IMR-90 (cell line): ENCODE measurements at regions not wholly inside any gene's neighbourhood (a gene's known extent, or its start where the extent isn't known, plus 50 kb on each side); places are given as distances from the start of the nearest gene placed in this dataset.
A peak's percentile ranks its signal among the peaks of the same experiment; 100 is the strongest.

Source experiments
- ATAC-seq: fragments of 200-7000 bp; cut with Tn5 transposase; 2 replicates; pipeline ENCODE4 v1.9.1; 2020; ENCODE audit warnings: low read depth, mild to moderate bottlenecking, moderate library complexity
- BruUV-seq: library from RNA; stranded (reverse); fragments of 400-500 nt; replicated peaks from 2 replicates; lab custom pipeline; 2021; lab: Mats Ljungman, UMichigan
- CTCF ChIA-PET: fragments of 300-600 bp; formaldehyde crosslinking; extraction: SDS; loops from one replicate; lab custom pipeline; 2021; ENCODE audit warnings: antibody characterized with exemption; lab: Yijun Ruan, JAX
- POLR2A ChIA-PET: fragments of 300-600 bp; sonication (Branson Sonifier 250); formaldehyde crosslinking; loops from one replicate; lab custom pipeline; 2022; ENCODE audit warnings: antibody characterized with exemption; ENCODE audit not compliant: unreplicated experiment; lab: Charles Lee
- DNase-seq: peaks from one replicate; pipeline ENCODE4 v3.0.0; 2013
- H2AFZ ChIP-seq: replicated peaks from 2 replicates; pipeline ENCODE3; 2013; ENCODE audit warnings: low read length, mild to moderate bottlenecking; ENCODE audit not compliant: poor library complexity
- H2AK5ac ChIP-seq: 2 replicates; pipeline ENCODE4 v1.6.1; 2013; ENCODE audit warnings: low read depth, low read length, inconsistent platforms
- H2AK9ac ChIP-seq: replicated peaks from 2 replicates; pipeline ENCODE3; 2013; ENCODE audit warnings: mild to moderate bottlenecking, low read depth, low read length, moderate library complexity; ENCODE audit not compliant: poor library complexity
- H2BK120ac ChIP-seq: 2 replicates; pipeline ENCODE4 v1.6.1; 2013; ENCODE audit warnings: low read depth, low read length, inconsistent platforms
- H2BK15ac ChIP-seq: 3 replicates; pipeline ENCODE4 v1.6.1; 2013; ENCODE audit warnings: low read depth, low read length, inconsistent platforms
- H2BK20ac ChIP-seq: 2 replicates; pipeline ENCODE4 v1.6.1; 2013; ENCODE audit warnings: low read depth, mild to moderate bottlenecking, inconsistent platforms, low read length, moderate library complexity
- H2BK5ac ChIP-seq: 2 replicates; pipeline ENCODE4 v1.6.1; 2013; ENCODE audit warnings: mild to moderate bottlenecking, low read depth, low read length, inconsistent platforms; ENCODE audit not compliant: poor library complexity, severe bottlenecking
- H3K14ac ChIP-seq: replicated peaks from 2 replicates; pipeline ENCODE4 v1.6.1; 2013; ENCODE audit warnings: low read depth, low read length, inconsistent platforms
- H3K18ac ChIP-seq: 2 replicates; pipeline ENCODE4 v1.6.1; 2013; ENCODE audit warnings: low read depth, low read length, control low read depth
- H3K23ac ChIP-seq: 2 replicates; pipeline ENCODE4 v1.6.1; 2013; ENCODE audit warnings: low read depth, low read length, inconsistent platforms
- H3K27ac ChIP-seq: 2 replicates; pipeline ENCODE4 v1.5.1; 2013; ENCODE audit warnings: mild to moderate bottlenecking, control low read depth, low read length; ENCODE audit not compliant: insufficient read depth
- H3K27me3 ChIP-seq: 2 replicates; pipeline ENCODE4 v1.6.1; 2013; ENCODE audit warnings: low read length; ENCODE audit not compliant: control insufficient read depth, insufficient read depth
- H3K36me3 ChIP-seq: 2 replicates; pipeline ENCODE4 v1.6.1; 2013; ENCODE audit warnings: low read length, mixed read lengths; ENCODE audit not compliant: control insufficient read depth, insufficient read depth
- H3K4ac ChIP-seq: 2 replicates; pipeline ENCODE4 v1.6.1; 2013; ENCODE audit warnings: low read depth, low read length, inconsistent platforms
- H3K4me1 ChIP-seq: 2 replicates; pipeline ENCODE4 v1.6.1; 2013; ENCODE audit warnings: low read length, mixed read lengths; ENCODE audit not compliant: control insufficient read depth, insufficient read depth
- H3K4me2 ChIP-seq: 2 replicates; pipeline ENCODE4 v1.6.1; 2013; ENCODE audit warnings: low read depth, mild to moderate bottlenecking, control low read depth, low read length, moderate library complexity
- H3K4me3 ChIP-seq: 2 replicates; pipeline ENCODE4 v1.5.1; 2013; ENCODE audit warnings: low read depth, mild to moderate bottlenecking, control low read depth, low read length, moderate library complexity; ENCODE audit not compliant: insufficient read depth
- H3K56ac ChIP-seq: 2 replicates; pipeline ENCODE4 v1.6.1; 2013; ENCODE audit warnings: low read length, inconsistent platforms; ENCODE audit not compliant: insufficient read depth; ENCODE audit errors: extremely low read depth
- H3K79me1 ChIP-seq, 2 experiments: 2 replicates each; pipeline ENCODE4 v1.6.1; 2013; ENCODE audit warnings: low read length in 2 of 2, inconsistent platforms in 1 of 2, low read depth in 1 of 2
- H3K9ac ChIP-seq: 2 replicates; pipeline ENCODE4 v1.6.1; 2013; ENCODE audit warnings: low read depth, low read length, control low read depth
- H3K9me1 ChIP-seq: 2 replicates; pipeline ENCODE4 v1.6.1; 2013; ENCODE audit warnings: low read length, inconsistent platforms; ENCODE audit not compliant: insufficient read depth
- H3K9me3 ChIP-seq: 2 replicates; pipeline ENCODE4 v1.6.1; 2013; ENCODE audit warnings: low read length; ENCODE audit not compliant: control insufficient read depth, insufficient read depth
- H4K20me1 ChIP-seq: 2 replicates; pipeline ENCODE4 v1.6.1; 2013; ENCODE audit warnings: low read length, inconsistent platforms; ENCODE audit not compliant: insufficient read depth
- H4K5ac ChIP-seq: 2 replicates; pipeline ENCODE4 v1.6.1; 2013; ENCODE audit warnings: mild to moderate bottlenecking, low read depth, low read length, control low read depth
- H4K8ac ChIP-seq, 2 experiments: 2 replicates each; pipeline ENCODE4 v1.6.1; 2013; ENCODE audit warnings: low read depth in 2 of 2, low read length in 2 of 2, control low read depth in 1 of 2, inconsistent platforms in 1 of 2
- H4K91ac ChIP-seq: 2 replicates; pipeline ENCODE4 v1.6.1; 2013; ENCODE audit warnings: low read depth, low read length, inconsistent platforms; ENCODE audit not compliant: insufficient read depth
- FOS ChIP-seq: fragments of 150-350 bp; IDR thresholded peaks from 2 replicates; pipeline ENCODE4 v1.6.1; 2016; ENCODE audit warnings: low read depth, low read length
- MAFK ChIP-seq: IDR thresholded peaks from 2 replicates; pipeline ENCODE4 v1.6.1; 2012; ENCODE audit warnings: low read depth, low read length, improper control_type of control experiment
- WGBS, 2 experiments: methylation state at CpG; one replicate each; pipeline versions ENCODE4 v1.1.5 to v1.1.7; 2013; ENCODE audit warnings: missing lambda C conversion rate in 2 of 2; ENCODE audit not compliant: insufficient read length in 1 of 2; ENCODE audit errors: extremely low coverage in 2 of 2; 5-methylcytosine and 5-hydroxymethylcytosine counted together
- dilution Hi-C: fragments of 300-500 bp; cut with HindIII; formaldehyde crosslinking; loops from one replicate; pipeline ENCODE4 v1.14.3; 2018; ENCODE audit warnings: low sequenced_read_pairs; ENCODE audit not compliant: unreplicated experiment
- in situ Hi-C: fragments of 300-500 bp; cut with MboI; formaldehyde crosslinking; loops from 3 replicates; pipeline ENCODE4 v1.14.3; 2019; ENCODE audit warnings: low sequenced_read_pairs, inconsistent platforms, mixed read lengths
- intact Hi-C: fragments of 100-400 bp; cut with micrococcal nuclease; formaldehyde crosslinking; loops from 2 replicates; pipeline ENCODE4 v1.10.0; 2022
- TF ChIP-seq, protein P1 (sequence below): fragments of 150-350 bp; IDR thresholded peaks from 2 replicates; pipeline ENCODE4 v1.6.1; 2016; ENCODE audit warnings: low read depth, mild to moderate bottlenecking, low read length, moderate library complexity, borderline replicate concordance

DNA sequence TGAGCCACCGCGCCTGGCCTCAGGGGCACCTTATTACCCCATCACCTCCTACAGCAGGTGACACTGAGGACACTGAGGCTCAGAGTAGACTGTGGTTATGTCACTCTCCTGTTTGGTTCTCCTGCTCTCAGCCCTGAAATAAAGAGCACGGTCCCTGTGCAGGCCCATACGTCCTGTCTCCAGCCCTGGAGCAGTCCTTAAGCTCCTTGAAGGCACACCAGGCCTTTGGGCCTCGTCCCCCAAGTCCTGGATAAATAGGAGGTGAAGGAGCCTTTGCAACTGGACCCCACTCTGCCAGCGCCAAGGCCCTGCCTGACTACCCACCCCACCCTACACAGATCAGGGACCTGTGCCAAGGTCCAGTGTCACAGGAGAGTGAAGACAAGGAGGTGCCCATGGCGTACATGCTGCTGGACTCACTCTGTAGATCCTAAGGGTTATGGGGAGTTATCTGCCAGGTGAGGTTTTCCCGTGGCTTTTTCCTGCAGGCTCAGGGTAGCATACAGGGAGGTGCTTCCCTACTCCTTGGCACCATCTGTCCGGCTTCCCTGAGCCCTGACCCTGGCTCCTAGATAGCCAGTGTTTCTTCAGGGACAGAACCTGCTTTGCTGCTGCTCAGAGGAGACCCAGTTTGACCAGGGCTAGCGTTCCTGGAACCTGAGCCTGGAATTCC is 253.2 kb downstream of the SEC14L1 start:
- Histone ChIP-seq H4K8ac (peak overlapping the region; percentile 7 to 72; a peak in 3 of 4 replicates), H3K14ac (peak overlapping the region; percentile 92), H2AK9ac (peak overlapping the region; percentile 83), H2AK5ac (peak overlapping the region; percentile 41), H3K79me1 (peaks cover 16 to 89% of the 10 kb centered on the region in 2 experiments; a peak in 3 of 4 replicates), H3K4me3 (no peak overlapping the region), H3K9ac (peak overlapping the region; percentile 39; the same call in 1 of the 2 replicates), H2BK5ac (peak overlapping the region; percentile 51), H4K91ac (peak overlapping the region; percentile 66), H2AFZ (no peak overlapping the region), H3K23ac (peak overlapping the region; percentile 46), H3K4me1 (peaks cover 52% of the 10 kb centered on the region), H3K4ac (peak overlapping the region; percentile 86), H3K27me3 (no peaks in the 10 kb centered on the region), H2BK120ac (peak overlapping the region; percentile 28; the same call in 1 of the 2 replicates), H4K20me1 (peaks cover 65% of the 10 kb centered on the region), H2BK15ac (peak overlapping the region; percentile 72; the same call in 1 of the 3 replicates), H3K56ac (peak overlapping the region; percentile 14; the same call in 1 of the 2 replicates), H2BK20ac (no peak overlapping the region), H3K9me1 (peaks cover 54% of the 10 kb centered on the region), H3K9me3 (no peaks in the 10 kb centered on the region), H3K4me2 (no peak overlapping the region), H3K27ac (peak overlapping the region; percentile 62), H3K18ac (peak overlapping the region; percentile 28; the same call in 1 of the 2 replicates), H3K36me3 (peaks cover 15% of the 10 kb centered on the region), H4K5ac (peak overlapping the region; percentile 62)
- intact Hi-C loops (no loop called here), in situ Hi-C loops (no loop called here), dilution Hi-C loops (no loop called here)
- POLR2A ChIA-PET = no interaction called here
- CTCF ChIA-PET = no interaction called here
- no CpG with 5 or more reads among the region's 10 CpGs for WGBS, 2 experiments
- TF ChIP-seq, protein P1, sequence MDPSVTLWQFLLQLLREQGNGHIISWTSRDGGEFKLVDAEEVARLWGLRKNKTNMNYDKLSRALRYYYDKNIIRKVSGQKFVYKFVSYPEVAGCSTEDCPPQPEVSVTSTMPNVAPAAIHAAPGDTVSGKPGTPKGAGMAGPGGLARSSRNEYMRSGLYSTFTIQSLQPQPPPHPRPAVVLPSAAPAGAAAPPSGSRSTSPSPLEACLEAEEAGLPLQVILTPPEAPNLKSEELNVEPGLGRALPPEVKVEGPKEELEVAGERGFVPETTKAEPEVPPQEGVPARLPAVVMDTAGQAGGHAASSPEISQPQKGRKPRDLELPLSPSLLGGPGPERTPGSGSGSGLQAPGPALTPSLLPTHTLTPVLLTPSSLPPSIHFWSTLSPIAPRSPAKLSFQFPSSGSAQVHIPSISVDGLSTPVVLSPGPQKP = no peak
- TF ChIP-seq FOS (no peak), MAFK (no peak)
- no peak for DNase-seq
- ATAC-seq = no peak
- no TSS peak for BruUV-seq
